ENCODE measurements at regions not wholly inside any gene's neighbourhood (a gene's known extent, or its start where the extent isn't known, plus 50 kb on each side); places are given as distances from the start of the nearest gene placed in this dataset.

GRCh38 chr1:232140419-232141166, 489.3 kb downstream of the SIPA1L2 start:
- H3K27ac Mint-ChIP-seq: no peak overlapping the region
- H3K36me3 Mint-ChIP-seq (ENCODE audit: low read depth): peaks cover 9% of the 10 kb centered on the region
- peaks cover 16% of the 10 kb centered on the region for H3K9me3 Mint-ChIP-seq

GRCh38 chr1:232139444-232139843, 490.5 kb downstream of the SIPA1L2 start:
- Histone ChIP-seq H3K4me3 (ENCODE audit: low read length) (no peak overlapping the region), H3K9me3 (ENCODE audit: control insufficient read depth, low read length) (peaks cover 13% of the 10 kb centered on the region), H3K4me1 (ENCODE audit: control insufficient read depth, insufficient read depth, low read length) (peaks cover 5% of the 10 kb centered on the region), H3K36me3 (ENCODE audit: control insufficient read depth, insufficient read depth, low read length) (no peaks in the 10 kb centered on the region), H3K27me3 (ENCODE audit: control insufficient read depth, insufficient read depth, low read length, poor library complexity, severe bottlenecking) (no peaks in the 10 kb centered on the region), H3K9ac (ENCODE audit: extremely low read depth, low read length, poor library complexity, severe bottlenecking) (no peak overlapping the region), H3K27ac (ENCODE audit: low read depth, low read length) (no peak overlapping the region)
- Mint-ChIP-seq H3K9me3 (peaks cover 16% of the 10 kb centered on the region), H3K4me3 (no peak overlapping the region), H3K27me3 (ENCODE audit: insufficient read depth) (no peaks in the 10 kb centered on the region), H3K27ac (no peak overlapping the region), H3K4me1 (peaks cover 13% of the 10 kb centered on the region), H3K36me3 (ENCODE audit: low read depth) (peaks cover 9% of the 10 kb centered on the region)
- DNase-seq: no peak
- 94 to 100% methylated on average over 3 to 6 of the region's 6 CpGs for WGBS, 2 experiments (ENCODE audit: insufficient coverage in 1 of 2, insufficient read length in 1 of 2)
- TF ChIP-seq, protein P1, sequence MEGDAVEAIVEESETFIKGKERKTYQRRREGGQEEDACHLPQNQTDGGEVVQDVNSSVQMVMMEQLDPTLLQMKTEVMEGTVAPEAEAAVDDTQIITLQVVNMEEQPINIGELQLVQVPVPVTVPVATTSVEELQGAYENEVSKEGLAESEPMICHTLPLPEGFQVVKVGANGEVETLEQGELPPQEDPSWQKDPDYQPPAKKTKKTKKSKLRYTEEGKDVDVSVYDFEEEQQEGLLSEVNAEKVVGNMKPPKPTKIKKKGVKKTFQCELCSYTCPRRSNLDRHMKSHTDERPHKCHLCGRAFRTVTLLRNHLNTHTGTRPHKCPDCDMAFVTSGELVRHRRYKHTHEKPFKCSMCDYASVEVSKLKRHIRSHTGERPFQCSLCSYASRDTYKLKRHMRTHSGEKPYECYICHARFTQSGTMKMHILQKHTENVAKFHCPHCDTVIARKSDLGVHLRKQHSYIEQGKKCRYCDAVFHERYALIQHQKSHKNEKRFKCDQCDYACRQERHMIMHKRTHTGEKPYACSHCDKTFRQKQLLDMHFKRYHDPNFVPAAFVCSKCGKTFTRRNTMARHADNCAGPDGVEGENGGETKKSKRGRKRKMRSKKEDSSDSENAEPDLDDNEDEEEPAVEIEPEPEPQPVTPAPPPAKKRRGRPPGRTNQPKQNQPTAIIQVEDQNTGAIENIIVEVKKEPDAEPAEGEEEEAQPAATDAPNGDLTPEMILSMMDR (conservative IDR thresholded peaks at IDR 0.05): no peak

More at GRCh38 chr1:232140419-232141166, 489.3 kb downstream of the SIPA1L2 start:
- peaks cover 13% of the 10 kb centered on the region for H3K4me1 Mint-ChIP-seq
- Histone ChIP-seq H3K4me1 (ENCODE audit: control insufficient read depth, insufficient read depth, low read length) (peaks cover 5% of the 10 kb centered on the region), H3K27me3 (ENCODE audit: control insufficient read depth, insufficient read depth, low read length, poor library complexity, severe bottlenecking) (no peaks in the 10 kb centered on the region), H3K4me3 (ENCODE audit: low read length) (no peak overlapping the region), H3K27ac (ENCODE audit: low read depth, low read length) (no peak overlapping the region), H3K36me3 (ENCODE audit: control insufficient read depth, insufficient read depth, low read length) (no peaks in the 10 kb centered on the region), H3K9me3 (ENCODE audit: control insufficient read depth, low read length) (peaks cover 13% of the 10 kb centered on the region), H3K9ac (ENCODE audit: extremely low read depth, low read length, poor library complexity, severe bottlenecking) (no peak overlapping the region)
- H3K4me3 Mint-ChIP-seq: no peak overlapping the region
- 67 to 70% methylated on average over 1 to 6 of the region's 6 CpGs for WGBS, 2 experiments (ENCODE audit: insufficient coverage in 1 of 2, insufficient read length in 1 of 2)
- TF ChIP-seq, protein P1 (conservative IDR thresholded peaks at IDR 0.05): no peak
- DNase-seq: peak; percentile 53
- no peaks in the 10 kb centered on the region for H3K27me3 Mint-ChIP-seq (ENCODE audit: insufficient read depth)

DNA sequence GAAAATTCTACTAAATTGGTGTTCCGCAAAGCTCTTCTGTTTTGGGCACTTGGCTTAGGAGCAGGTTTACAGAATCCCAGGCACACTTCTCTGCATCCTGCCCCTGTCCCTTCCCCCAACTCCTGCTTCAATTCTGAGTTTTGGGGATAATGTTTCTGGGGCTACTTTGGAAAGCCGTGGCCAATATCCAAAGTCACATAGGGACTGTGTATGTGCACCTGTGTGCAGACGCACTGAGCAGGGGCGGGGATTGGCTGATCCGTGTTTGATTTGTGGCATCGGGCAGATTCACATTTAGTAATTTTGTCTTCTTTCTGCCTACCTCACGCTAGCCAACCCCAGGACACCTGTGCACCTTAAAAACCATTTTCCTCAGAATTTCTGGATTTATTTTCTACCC, 491.9 kb downstream of the SIPA1L2 start:
- H3K9me3 ChIP-seq (ENCODE audit: control insufficient read depth, low read length): peaks cover 13% of the 10 kb centered on the region
- no peak overlapping the region for H3K27ac ChIP-seq (ENCODE audit: low read depth, low read length)
- Mint-ChIP-seq H3K27me3 (ENCODE audit: insufficient read depth) (no peaks in the 10 kb centered on the region), H3K27ac (no peak overlapping the region), H3K4me3 (no peak overlapping the region), H3K9me3 (peaks cover 16% of the 10 kb centered on the region), H3K4me1 (peaks cover 2% of the 10 kb centered on the region), H3K36me3 (ENCODE audit: low read depth) (peaks cover 9% of the 10 kb centered on the region)
- TF ChIP-seq, protein P1 (conservative IDR thresholded peaks at IDR 0.05): no peak
- WGBS, 2 experiments (ENCODE audit: insufficient coverage in 1 of 2, insufficient read length in 1 of 2): 89 to 90% methylated on average over 7 of the region's 7 CpGs
- no peak overlapping the region for H3K9ac ChIP-seq (ENCODE audit: extremely low read depth, low read length, poor library complexity, severe bottlenecking)
- peaks cover 3% of the 10 kb centered on the region for H3K4me1 ChIP-seq (ENCODE audit: control insufficient read depth, insufficient read depth, low read length)
- H3K27me3 ChIP-seq (ENCODE audit: control insufficient read depth, insufficient read depth, low read length, poor library complexity, severe bottlenecking): no peaks in the 10 kb centered on the region
- no peak for DNase-seq
- no peak overlapping the region for H3K4me3 ChIP-seq (ENCODE audit: low read length)
- H3K36me3 ChIP-seq (ENCODE audit: control insufficient read depth, insufficient read depth, low read length): no peaks in the 10 kb centered on the region

Measured in endodermal cell (in vitro differentiated cells).